Activated CD4-positive, alpha-beta T cell treated with anti-CD3 and anti-CD28 coated beads, Interleukin-2, Interleukin-4, amounts not matched to agents 100 ng/mL and 50 ng/mL, durations not matched to agents 16 hours and 8 hours (primary cell): ENCODE measurements at regions not wholly inside any gene's neighbourhood (a gene's known extent, or its start where the extent isn't known, plus 50 kb on each side); places are given as distances from the start of the nearest gene placed in this dataset.

Source experiments
- DNase-seq: peaks from one replicate; pipeline ENCODE4 v3.0.0-alpha.2; 2020; ENCODE audit warnings: low spot score

GRCh38 chr4:10334506-10335028 is 122.7 kb downstream of the ZNF518B start:
- DNase-seq, result no peak

- DNase-seq, result no peak
Observed at GRCh38 chr4:10333942-10334341, 123.3 kb downstream of the ZNF518B start.

GRCh38 chr4:10326075-10326474 is 131.2 kb downstream of the ZNF518B start:
- DNase-seq, result no peak

- DNase-seq, result no peak
Observed at GRCh38 chr4:10321931-10322330, 135.3 kb downstream of the ZNF518B start.

- no peak for DNase-seq
Observed at GRCh38 chr4:10320130-10320529, 137.1 kb downstream of the ZNF518B start.

GRCh38 chr4:10317345-10317744 is 139.9 kb downstream of the ZNF518B start:
- no peak for DNase-seq

- DNase-seq, result no peak
Observed at GRCh38 chr4:10316851-10317250, 140.4 kb downstream of the ZNF518B start.

- DNase-seq, result no peak
Observed at GRCh38 chr4:10315638-10316037, 141.6 kb downstream of the ZNF518B start.

- DNase-seq, result no peak
Observed at GRCh38 chr4:10312568-10312967, 144.7 kb downstream of the ZNF518B start.

- no peak for DNase-seq
Observed at GRCh38 chr4:10311939-10312338, 145.3 kb downstream of the ZNF518B start.

GRCh38 chr4:10305816-10306215 is 151.4 kb downstream of the ZNF518B start:
- DNase-seq, result no peak

- no peak for DNase-seq
Observed at GRCh38 chr4:10303291-10303690, 153.9 kb downstream of the ZNF518B start.

- no peak for DNase-seq
Observed at GRCh38 chr4:10302096-10302495, 155.1 kb downstream of the ZNF518B start.

- no peak for DNase-seq
Observed at GRCh38 chr4:10299601-10300000, 157.6 kb downstream of the ZNF518B start.

GRCh38 chr4:10298681-10299080 is 158.5 kb downstream of the ZNF518B start:
- DNase-seq, result no peak

- DNase-seq, result no peak
Observed at GRCh38 chr4:10296730-10297129, 160.5 kb downstream of the ZNF518B start.

GRCh38 chr4:10295301-10295700 is 161.9 kb downstream of the ZNF518B start:
- DNase-seq, result no peak

- DNase-seq, result no peak
Observed at GRCh38 chr4:10289538-10289906, 167.7 kb downstream of the ZNF518B start.

GRCh38 chr4:10288830-10289537 is 168.2 kb downstream of the ZNF518B start:
- DNase-seq, result no peak

- DNase-seq, result no peak
Observed at GRCh38 chr4:10285028-10285427, 168.4 kb upstream of the WDR1 start.

- DNase-seq, result no peak
Observed at GRCh38 chr4:10283761-10284160, 167.2 kb upstream of the WDR1 start.

- no peak for DNase-seq
Observed at GRCh38 chr4:10281996-10282395, 165.4 kb upstream of the WDR1 start.

- no peak for DNase-seq
Observed at GRCh38 chr4:10279261-10279660, 162.7 kb upstream of the WDR1 start.

GRCh38 chr4:10278071-10278470 is 161.5 kb upstream of the WDR1 start:
- no peak for DNase-seq
